ENCODE measurements at regions not wholly inside any gene's neighbourhood (a gene's known extent, or its start where the extent isn't known, plus 50 kb on each side); places are given as distances from the start of the nearest gene placed in this dataset.

- Histone ChIP-seq H3K9me3 (ENCODE audit: control insufficient read depth, low read length) (no peaks in the 10 kb centered on the region), H3K4me3 (ENCODE audit: extremely low read depth, insufficient read depth, low read length, poor library complexity, severe bottlenecking) (no peak overlapping the region), H3K27ac (ENCODE audit: low read depth, low read length, severe bottlenecking) (no peak overlapping the region), H3K4me1 (ENCODE audit: control insufficient read depth, insufficient read depth, low read length, poor library complexity, severe bottlenecking) (no peaks in the 10 kb centered on the region), H3K36me3 (ENCODE audit: control insufficient read depth, insufficient read depth, low read length) (no peaks in the 10 kb centered on the region)
- WGBS, 2 experiments (ENCODE audit: insufficient coverage in 2 of 2): 83% methylated on average over 1 of the region's 1 CpG; no CpG with 5 or more reads in 1 of the 2 experiments
Observed at GRCh38 chr5:86833868-86834267, 216.1 kb downstream of the COX7C start.

- no peaks in the 10 kb centered on the region for H3K4me1 ChIP-seq (ENCODE audit: control insufficient read depth, insufficient read depth, low read length, poor library complexity, severe bottlenecking)
- no peak overlapping the region for H3K4me3 ChIP-seq (ENCODE audit: extremely low read depth, insufficient read depth, low read length, poor library complexity, severe bottlenecking)
- H3K27ac ChIP-seq (ENCODE audit: low read depth, low read length, severe bottlenecking): no peak overlapping the region
- H3K9me3 ChIP-seq (ENCODE audit: control insufficient read depth, low read length): no peaks in the 10 kb centered on the region
- H3K36me3 ChIP-seq (ENCODE audit: control insufficient read depth, insufficient read depth, low read length): no peaks in the 10 kb centered on the region
- WGBS, 2 experiments (ENCODE audit: insufficient coverage in 2 of 2): no CpG with 5 or more reads among the region's 2 CpGs
Observed at GRCh38 chr5:86837610-86838009, 219.9 kb downstream of the COX7C start.

DNA sequence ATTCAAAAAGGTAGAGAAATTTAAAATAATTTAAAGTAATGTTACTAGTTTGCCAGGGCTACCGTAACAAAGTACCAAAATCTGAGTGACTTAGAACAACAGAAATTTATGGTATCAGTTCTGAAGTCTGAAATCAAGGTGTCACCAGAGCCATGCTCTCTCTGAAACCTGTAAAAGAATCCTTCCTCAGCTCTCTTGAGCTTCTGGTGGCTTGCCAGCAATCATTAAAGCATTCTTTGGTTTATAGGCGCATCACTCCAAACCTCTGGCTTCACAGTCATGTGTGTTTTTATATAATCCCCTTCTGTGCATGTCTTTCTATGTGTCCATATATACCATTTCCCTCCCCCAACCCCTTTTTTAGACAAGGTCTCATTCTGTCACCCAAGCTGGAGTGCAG lies 220.3 kb downstream of the COX7C start:
- H3K4me3 ChIP-seq (ENCODE audit: extremely low read depth, insufficient read depth, low read length, poor library complexity, severe bottlenecking): no peak overlapping the region
- no peak overlapping the region for H3K27ac ChIP-seq (ENCODE audit: low read depth, low read length, severe bottlenecking)
- H3K9me3 ChIP-seq (ENCODE audit: control insufficient read depth, low read length): no peaks in the 10 kb centered on the region
- 84% methylated on average over 2 of the region's 2 CpGs; no CpG with 5 or more reads in 1 of the 2 experiments for WGBS, 2 experiments (ENCODE audit: insufficient coverage in 2 of 2)
- no peaks in the 10 kb centered on the region for H3K36me3 ChIP-seq (ENCODE audit: control insufficient read depth, insufficient read depth, low read length)
- H3K4me1 ChIP-seq (ENCODE audit: control insufficient read depth, insufficient read depth, low read length, poor library complexity, severe bottlenecking): no peaks in the 10 kb centered on the region

- Histone ChIP-seq H3K27ac (ENCODE audit: low read depth, low read length, severe bottlenecking) (no peak overlapping the region), H3K4me3 (ENCODE audit: extremely low read depth, insufficient read depth, low read length, poor library complexity, severe bottlenecking) (no peak overlapping the region), H3K36me3 (ENCODE audit: control insufficient read depth, insufficient read depth, low read length) (no peaks in the 10 kb centered on the region), H3K4me1 (ENCODE audit: control insufficient read depth, insufficient read depth, low read length, poor library complexity, severe bottlenecking) (no peaks in the 10 kb centered on the region), H3K9me3 (ENCODE audit: control insufficient read depth, low read length) (no peaks in the 10 kb centered on the region)
- 80 to 87% methylated on average over 3 of the region's 3 CpGs for WGBS, 2 experiments (ENCODE audit: insufficient coverage in 2 of 2)
Observed at GRCh38 chr5:86841000-86841644, 223.4 kb downstream of the COX7C start.

- no peaks in the 10 kb centered on the region for H3K4me1 ChIP-seq (ENCODE audit: control insufficient read depth, insufficient read depth, low read length, poor library complexity, severe bottlenecking)
- no peaks in the 10 kb centered on the region for H3K36me3 ChIP-seq (ENCODE audit: control insufficient read depth, insufficient read depth, low read length)
- H3K27ac ChIP-seq (ENCODE audit: low read depth, low read length, severe bottlenecking): no peak overlapping the region
- WGBS, 2 experiments (ENCODE audit: insufficient coverage in 2 of 2): 100% methylated on average over 2 of the region's 3 CpGs
- H3K9me3 ChIP-seq (ENCODE audit: control insufficient read depth, low read length): no peaks in the 10 kb centered on the region
- no peak overlapping the region for H3K4me3 ChIP-seq (ENCODE audit: extremely low read depth, insufficient read depth, low read length, poor library complexity, severe bottlenecking)
Observed at GRCh38 chr5:86858442-86858841, 240.7 kb downstream of the COX7C start.

- Histone ChIP-seq H3K4me3 (ENCODE audit: extremely low read depth, insufficient read depth, low read length, poor library complexity, severe bottlenecking) (no peak overlapping the region), H3K4me1 (ENCODE audit: control insufficient read depth, insufficient read depth, low read length, poor library complexity, severe bottlenecking) (peaks cover 3% of the 10 kb centered on the region), H3K9me3 (ENCODE audit: control insufficient read depth, low read length) (no peaks in the 10 kb centered on the region), H3K36me3 (ENCODE audit: control insufficient read depth, insufficient read depth, low read length) (no peaks in the 10 kb centered on the region), H3K27ac (ENCODE audit: low read depth, low read length, severe bottlenecking) (peak overlapping the region; percentile 11)
- WGBS, 2 experiments (ENCODE audit: insufficient coverage in 2 of 2): 60 to 71% methylated on average over 1 of the region's 2 CpGs
Observed at GRCh38 chr5:86861512-86861911, 243.8 kb downstream of the COX7C start.

- no peaks in the 10 kb centered on the region for H3K9me3 ChIP-seq (ENCODE audit: control insufficient read depth, low read length)
- WGBS, 2 experiments (ENCODE audit: insufficient coverage in 2 of 2): 79% methylated on average over 1 of the region's 3 CpGs; no CpG with 5 or more reads in 1 of the 2 experiments
- no peaks in the 10 kb centered on the region for H3K36me3 ChIP-seq (ENCODE audit: control insufficient read depth, insufficient read depth, low read length)
- no peak overlapping the region for H3K4me3 ChIP-seq (ENCODE audit: extremely low read depth, insufficient read depth, low read length, poor library complexity, severe bottlenecking)
- H3K27ac ChIP-seq (ENCODE audit: low read depth, low read length, severe bottlenecking): peak overlapping the region; percentile 39
- peaks cover 3% of the 10 kb centered on the region for H3K4me1 ChIP-seq (ENCODE audit: control insufficient read depth, insufficient read depth, low read length, poor library complexity, severe bottlenecking)
Observed at GRCh38 chr5:86862093-86862492, 244.4 kb downstream of the COX7C start.

DNA sequence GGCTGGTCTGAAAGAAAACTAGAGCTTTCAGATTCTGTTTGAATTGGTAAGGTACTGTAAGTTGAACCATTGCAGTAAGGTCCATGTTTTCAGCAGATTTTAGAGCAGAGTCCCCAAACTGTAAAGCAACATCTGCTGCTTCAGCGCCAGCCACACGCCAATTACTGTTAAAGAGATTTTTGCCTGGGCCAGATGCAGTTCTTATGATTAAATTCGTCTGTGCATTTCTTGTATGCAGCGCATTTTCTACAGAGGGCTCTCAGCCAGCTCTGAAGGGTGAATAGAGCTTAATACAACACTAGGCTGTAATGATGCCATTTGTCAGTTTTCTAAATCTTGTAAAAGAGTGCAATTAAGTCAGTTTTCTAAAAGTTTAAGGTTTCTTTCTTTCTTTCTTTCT lies 246.3 kb downstream of the COX7C start:
- no peaks in the 10 kb centered on the region for H3K36me3 ChIP-seq (ENCODE audit: control insufficient read depth, insufficient read depth, low read length)
- WGBS, 2 experiments (ENCODE audit: insufficient coverage in 2 of 2): 83 to 98% methylated on average over 3 to 4 of the region's 4 CpGs
- no peak overlapping the region for H3K27ac ChIP-seq (ENCODE audit: low read depth, low read length, severe bottlenecking)
- no peak overlapping the region for H3K4me3 ChIP-seq (ENCODE audit: extremely low read depth, insufficient read depth, low read length, poor library complexity, severe bottlenecking)
- no peaks in the 10 kb centered on the region for H3K9me3 ChIP-seq (ENCODE audit: control insufficient read depth, low read length)
- H3K4me1 ChIP-seq (ENCODE audit: control insufficient read depth, insufficient read depth, low read length, poor library complexity, severe bottlenecking): peaks cover 3% of the 10 kb centered on the region

GRCh38 chr5:86865256-86865785 lies 247.6 kb downstream of the COX7C start:
- WGBS, 2 experiments (ENCODE audit: insufficient coverage in 2 of 2): 75 to 100% methylated on average over 1 of the region's 2 CpGs
- Histone ChIP-seq H3K36me3 (ENCODE audit: control insufficient read depth, insufficient read depth, low read length) (no peaks in the 10 kb centered on the region), H3K4me1 (ENCODE audit: control insufficient read depth, insufficient read depth, low read length, poor library complexity, severe bottlenecking) (peaks cover 3% of the 10 kb centered on the region), H3K4me3 (ENCODE audit: extremely low read depth, insufficient read depth, low read length, poor library complexity, severe bottlenecking) (no peak overlapping the region), H3K9me3 (ENCODE audit: control insufficient read depth, low read length) (no peaks in the 10 kb centered on the region), H3K27ac (ENCODE audit: low read depth, low read length, severe bottlenecking) (no peak overlapping the region)

- WGBS, 2 experiments (ENCODE audit: insufficient coverage in 2 of 2): 67 to 82% methylated on average over 1 of the region's 1 CpG
- Histone ChIP-seq H3K36me3 (ENCODE audit: control insufficient read depth, insufficient read depth, low read length) (no peaks in the 10 kb centered on the region), H3K9me3 (ENCODE audit: control insufficient read depth, low read length) (no peaks in the 10 kb centered on the region), H3K27ac (ENCODE audit: low read depth, low read length, severe bottlenecking) (no peak overlapping the region), H3K4me3 (ENCODE audit: extremely low read depth, insufficient read depth, low read length, poor library complexity, severe bottlenecking) (no peak overlapping the region), H3K4me1 (ENCODE audit: control insufficient read depth, insufficient read depth, low read length, poor library complexity, severe bottlenecking) (peaks cover 3% of the 10 kb centered on the region)
Observed at GRCh38 chr5:86866036-86866435, 248.3 kb downstream of the COX7C start.

- no peaks in the 10 kb centered on the region for H3K9me3 ChIP-seq (ENCODE audit: control insufficient read depth, low read length)
- no peak overlapping the region for H3K4me3 ChIP-seq (ENCODE audit: extremely low read depth, insufficient read depth, low read length, poor library complexity, severe bottlenecking)
- H3K27ac ChIP-seq (ENCODE audit: low read depth, low read length, severe bottlenecking): no peak overlapping the region
- H3K4me1 ChIP-seq (ENCODE audit: control insufficient read depth, insufficient read depth, low read length, poor library complexity, severe bottlenecking): peaks cover 3% of the 10 kb centered on the region
- 63 to 80% methylated on average over 1 of the region's 2 CpGs for WGBS, 2 experiments (ENCODE audit: insufficient coverage in 2 of 2)
- no peaks in the 10 kb centered on the region for H3K36me3 ChIP-seq (ENCODE audit: control insufficient read depth, insufficient read depth, low read length)
Observed at GRCh38 chr5:86869268-86869667, 251.5 kb downstream of the COX7C start.

All from mesodermal cell (in vitro differentiated cells).